ENCODE measurements at regions not wholly inside any gene's neighbourhood (a gene's known extent, or its start where the extent isn't known, plus 50 kb on each side); places are given as distances from the start of the nearest gene placed in this dataset.

GRCh38 chr3:156763386-156763785 is 62.8 kb upstream of the LEKR1 start:
- TF ChIP-seq GATA2 (IDR thresholded peaks at IDR 0.05; ENCODE audit: low read depth, low read length) (no peak), GATA3 (IDR thresholded peaks at IDR 0.05; ENCODE audit: low read depth, low read length) (no peak)

All from SH-SY5Y (cell line).